ENCODE measurements at regions not wholly inside any gene's neighbourhood (a gene's known extent, or its start where the extent isn't known, plus 50 kb on each side); places are given as distances from the start of the nearest gene placed in this dataset.

- Histone ChIP-seq H3K9me2 (ENCODE audit: insufficient read depth) (no peaks in the 10 kb centered on the region), H2AFZ (peak overlapping the region; percentile 12; the same call in 1 of the 2 replicates), H3K36me3 (ENCODE audit: insufficient read depth) (no peaks in the 10 kb centered on the region), H3K4me3 (no peak overlapping the region), H3F3A (replicated peaks; ENCODE audit: low read depth) (no peaks in the 10 kb centered on the region), H3K4me2 (no peak overlapping the region), H3K27ac (ENCODE audit: low read depth) (no peak overlapping the region), H3K4me1 (ENCODE audit: insufficient read depth) (no peaks in the 10 kb centered on the region), H3K27me3 (ENCODE audit: insufficient read depth) (no peaks in the 10 kb centered on the region), H3K79me2 (replicated peaks; ENCODE audit: insufficient read depth) (no peaks in the 10 kb centered on the region), H4K20me1 (replicated peaks; ENCODE audit: insufficient read depth) (no peaks in the 10 kb centered on the region)
- no peak overlapping the region for H3K27ac Mint-ChIP-seq
- peaks cover 3% of the 10 kb centered on the region for H3K27me3 Mint-ChIP-seq (ENCODE audit: insufficient read depth, low read depth, poor library complexity)
- no peaks in the 10 kb centered on the region; the same call in 2 of the 3 replicates for H3K36me3 Mint-ChIP-seq (ENCODE audit: low read depth)
- H3K4me3 Mint-ChIP-seq: no peak overlapping the region
- H3K4me1 Mint-ChIP-seq: no peaks in the 10 kb centered on the region
- H3K9me3 Mint-ChIP-seq: peaks cover 6% of the 10 kb centered on the region; the same call in 2 of the 3 replicates
- TF ChIP-seq ZNF331 (CRISPR knock-in tag; IDR thresholded peaks at IDR 0.05; ENCODE audit: low read depth) (no peak), ETS1 (IDR thresholded peaks at IDR 0.05) (no peak)
- TF ChIP-seq, protein P1, sequence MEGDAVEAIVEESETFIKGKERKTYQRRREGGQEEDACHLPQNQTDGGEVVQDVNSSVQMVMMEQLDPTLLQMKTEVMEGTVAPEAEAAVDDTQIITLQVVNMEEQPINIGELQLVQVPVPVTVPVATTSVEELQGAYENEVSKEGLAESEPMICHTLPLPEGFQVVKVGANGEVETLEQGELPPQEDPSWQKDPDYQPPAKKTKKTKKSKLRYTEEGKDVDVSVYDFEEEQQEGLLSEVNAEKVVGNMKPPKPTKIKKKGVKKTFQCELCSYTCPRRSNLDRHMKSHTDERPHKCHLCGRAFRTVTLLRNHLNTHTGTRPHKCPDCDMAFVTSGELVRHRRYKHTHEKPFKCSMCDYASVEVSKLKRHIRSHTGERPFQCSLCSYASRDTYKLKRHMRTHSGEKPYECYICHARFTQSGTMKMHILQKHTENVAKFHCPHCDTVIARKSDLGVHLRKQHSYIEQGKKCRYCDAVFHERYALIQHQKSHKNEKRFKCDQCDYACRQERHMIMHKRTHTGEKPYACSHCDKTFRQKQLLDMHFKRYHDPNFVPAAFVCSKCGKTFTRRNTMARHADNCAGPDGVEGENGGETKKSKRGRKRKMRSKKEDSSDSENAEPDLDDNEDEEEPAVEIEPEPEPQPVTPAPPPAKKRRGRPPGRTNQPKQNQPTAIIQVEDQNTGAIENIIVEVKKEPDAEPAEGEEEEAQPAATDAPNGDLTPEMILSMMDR (conservative IDR thresholded peaks at IDR 0.05; ENCODE audit: low read depth in 2 of 2): peak; percentile 78 to 97
- DNase-seq (ENCODE audit: low spot score) (peak; percentile 71), ATAC-seq (peak; percentile 51; the same call in 2 of the 3 replicates)
Observed at GRCh38 chr13:84896128-84896527, 903.1 kb downstream of the SLITRK6 start.

GRCh38 chr13:84894749-84895148 lies 904.5 kb downstream of the SLITRK6 start:
- Mint-ChIP-seq H3K27ac (no peak overlapping the region), H3K27me3 (ENCODE audit: insufficient read depth, low read depth, poor library complexity) (peaks cover 1% of the 10 kb centered on the region), H3K4me3 (no peak overlapping the region), H3K36me3 (ENCODE audit: low read depth) (no peaks in the 10 kb centered on the region; the same call in 2 of the 3 replicates), H3K9me3 (peaks cover 6% of the 10 kb centered on the region; the same call in 2 of the 3 replicates), H3K4me1 (no peaks in the 10 kb centered on the region)
- Histone ChIP-seq H2AFZ (no peak overlapping the region), H3K79me2 (replicated peaks; ENCODE audit: insufficient read depth) (no peaks in the 10 kb centered on the region), H3K36me3 (ENCODE audit: insufficient read depth) (no peaks in the 10 kb centered on the region), H3K27ac (ENCODE audit: low read depth) (no peak overlapping the region), H3K4me3 (no peak overlapping the region), H3K27me3 (ENCODE audit: insufficient read depth) (no peaks in the 10 kb centered on the region), H3K4me2 (no peak overlapping the region), H3F3A (replicated peaks; ENCODE audit: low read depth) (no peaks in the 10 kb centered on the region), H4K20me1 (replicated peaks; ENCODE audit: insufficient read depth) (no peaks in the 10 kb centered on the region), H3K9me2 (ENCODE audit: insufficient read depth) (no peaks in the 10 kb centered on the region), H3K4me1 (ENCODE audit: insufficient read depth) (no peaks in the 10 kb centered on the region)
- TF ChIP-seq ZNF331 (CRISPR knock-in tag; IDR thresholded peaks at IDR 0.05; ENCODE audit: low read depth): no peak
- TF ChIP-seq, protein P1 (conservative IDR thresholded peaks at IDR 0.05; ENCODE audit: low read depth in 2 of 2): peak; percentile 46 to 64
- ATAC-seq: peak; percentile 81
- DNase-seq (ENCODE audit: low spot score): peak; percentile 24

DNA sequence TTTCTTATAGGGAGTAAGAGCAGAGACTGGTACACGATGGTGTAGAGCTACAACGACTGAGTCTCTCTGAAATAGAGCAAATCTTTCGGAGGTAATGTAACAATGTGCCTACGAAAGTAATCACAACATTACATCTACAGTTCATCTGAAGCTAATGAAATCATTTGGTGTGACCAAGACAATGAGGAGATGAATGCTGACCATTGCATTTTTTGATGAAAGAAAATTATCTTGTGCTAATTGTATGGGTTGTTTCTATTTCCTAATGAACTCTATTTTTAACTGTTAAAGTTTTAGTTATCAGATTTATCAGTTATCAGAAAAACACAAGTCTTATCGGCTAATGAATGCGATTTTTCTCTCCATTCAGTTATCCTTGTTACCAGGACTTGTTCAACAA lies 913.4 kb downstream of the SLITRK6 start:
- DNase-seq (ENCODE audit: low spot score) (no peak), ATAC-seq (no peak)
- H3K4me1 ChIP-seq (ENCODE audit: insufficient read depth): no peaks in the 10 kb centered on the region
- Mint-ChIP-seq H3K9me3 (no peaks in the 10 kb centered on the region), H3K27ac (no peak overlapping the region), H3K27me3 (ENCODE audit: insufficient read depth, low read depth, poor library complexity) (no peaks in the 10 kb centered on the region), H3K4me3 (no peak overlapping the region), H3K4me1 (no peaks in the 10 kb centered on the region), H3K36me3 (ENCODE audit: low read depth) (no peaks in the 10 kb centered on the region)
- no peaks in the 10 kb centered on the region for H3K27me3 ChIP-seq (ENCODE audit: insufficient read depth)
- H4K20me1 ChIP-seq (replicated peaks; ENCODE audit: insufficient read depth): no peaks in the 10 kb centered on the region
- no peaks in the 10 kb centered on the region for H3K9me2 ChIP-seq (ENCODE audit: insufficient read depth)
- H3K4me2 ChIP-seq: no peak overlapping the region
- no peaks in the 10 kb centered on the region for H3K36me3 ChIP-seq (ENCODE audit: insufficient read depth)
- H3F3A ChIP-seq (replicated peaks; ENCODE audit: low read depth): no peaks in the 10 kb centered on the region
- no peaks in the 10 kb centered on the region for H3K79me2 ChIP-seq (replicated peaks; ENCODE audit: insufficient read depth)
- no peak overlapping the region for H2AFZ ChIP-seq
- H3K4me3 ChIP-seq: no peak overlapping the region
- no peak overlapping the region for H3K27ac ChIP-seq (ENCODE audit: low read depth)
- no peak for TF ChIP-seq ZNF331 (CRISPR knock-in tag; IDR thresholded peaks at IDR 0.05; ENCODE audit: low read depth)
- no peak for TF ChIP-seq ETS1 (IDR thresholded peaks at IDR 0.05)
